Uterus (tissue), 3 donors: ENCODE measurements at regions not wholly inside any gene's neighbourhood (a gene's known extent, or its start where the extent isn't known, plus 50 kb on each side); places are given as distances from the start of the nearest gene placed in this dataset.
"Not testable (repeated sequence)": the region's sequence is repeated elsewhere in the genome, so short reads cannot be mapped to it uniquely, and the experiment has no call there.

ENCODE experiments used
- DNase-seq, 2 donors: peaks; one replicate each; pipeline ENCODE4 v3.0.0-alpha.2; 2019 to 2020
- H3K27ac ChIP-seq, 2 donors: fragments of 200-600 bp; sonication (generic); 1 replicate in 1 of 2; 2 replicates in 1 of 2; pipeline ENCODE4 v1.5.1; 2016 to 2018
- H3K27me3 ChIP-seq, 2 donors: fragments of 200-600 bp; sonication (generic); one replicate each; pipeline ENCODE4 v1.5.1; 2018 to 2019; ENCODE audit warnings: control low read depth in 1 of 2
- H3K36me3 ChIP-seq, 2 donors: fragments of 200-600 bp; sonication (generic); one replicate each; pipeline ENCODE4 v1.5.1; 2019; ENCODE audit warnings: control low read depth in 1 of 2
- H3K4me1 ChIP-seq, 2 donors: fragments of 200-600 bp; sonication (generic); one replicate each; pipeline ENCODE4 v1.5.1; 2018 to 2019; ENCODE audit warnings: control low read depth in 1 of 2
- H3K4me3 ChIP-seq, 2 donors: fragments of 200-600 bp; sonication (generic); 1 replicate in 1 of 2; 2 replicates in 1 of 2; pipeline ENCODE4 v1.5.1; 2018 to 2019; ENCODE audit warnings: mild to moderate bottlenecking in 1 of 2
- H3K9me3 ChIP-seq, 2 donors: fragments of 200-600 bp; sonication (generic); one replicate each; pipeline ENCODE4 v1.5.1; 2019; ENCODE audit warnings: control low read depth in 1 of 2
- CTCF ChIP-seq, 4 experiments: fragments of 200-600 bp in 2 of 4; fragments of 450-650 bp in 2 of 4; sonication (generic) in 2 of 4; IDR thresholded peaks; one replicate each; pipeline ENCODE4 v1.5.1; 2016 to 2019; ENCODE audit warnings: antibody characterized with exemption in 4 of 4, mild to moderate bottlenecking in 2 of 4, moderate library complexity in 1 of 4
- POLR2A ChIP-seq, 2 donors: fragments of 450-650 bp; IDR thresholded peaks; one replicate each; pipeline ENCODE4 v1.6.1; 2016; ENCODE audit warnings: antibody characterized with exemption in 2 of 2, mild to moderate bottlenecking in 1 of 2, moderate library complexity in 1 of 2
- intact Hi-C: fragments of 100-400 bp; cut with DNase I; formaldehyde crosslinking; loops from one replicate; pipeline ENCODE4 v1.15.1; 2023; ENCODE audit warnings: low total_unique reads
- donor health status: DM: yes; HTN: yes; CAD: no.

- intact Hi-C loops = no loop called here
- TF ChIP-seq CTCF (IDR thresholded peaks at IDR 0.05) (no peak), POLR2A (IDR thresholded peaks at IDR 0.05) (no peak)
- Histone ChIP-seq H3K27ac (no peak overlapping the region), H3K9me3 (no peaks in the 10 kb centered on the region), H3K4me1 (no peaks in the 10 kb centered on the region), H3K4me3 (no peak overlapping the region), H3K27me3 (no peaks in the 10 kb centered on the region), H3K36me3 (no peaks in the 10 kb centered on the region)
- DNase-seq = no peak
Measured at GRCh38 chr4:165814256-165815020, 58.6 kb upstream of the TLL1 start.

- H3K4me3 ChIP-seq, H3K9me3 ChIP-seq, DNase-seq, H3K27me3 ChIP-seq, H3K4me1 ChIP-seq, H3K27ac ChIP-seq, H3K36me3 ChIP-seq, intact Hi-C loops: not testable (repeated sequence)
Measured at GRCh38 chr4:165819126-165819525, 53.9 kb upstream of the TLL1 start.
